Right kidney (tissue), 1 donor: ENCODE measurements at regions not wholly inside any gene's neighbourhood (a gene's known extent, or its start where the extent isn't known, plus 50 kb on each side); places are given as distances from the start of the nearest gene placed in this dataset.
"Not testable (repeated sequence)": the region's sequence is repeated elsewhere in the genome, so short reads cannot be mapped to it uniquely, and the experiment has no call there.

Experiments used
- DNase-seq: peaks from one replicate; pipeline ENCODE4 v3.0.0-alpha.2; 2016

DNA sequence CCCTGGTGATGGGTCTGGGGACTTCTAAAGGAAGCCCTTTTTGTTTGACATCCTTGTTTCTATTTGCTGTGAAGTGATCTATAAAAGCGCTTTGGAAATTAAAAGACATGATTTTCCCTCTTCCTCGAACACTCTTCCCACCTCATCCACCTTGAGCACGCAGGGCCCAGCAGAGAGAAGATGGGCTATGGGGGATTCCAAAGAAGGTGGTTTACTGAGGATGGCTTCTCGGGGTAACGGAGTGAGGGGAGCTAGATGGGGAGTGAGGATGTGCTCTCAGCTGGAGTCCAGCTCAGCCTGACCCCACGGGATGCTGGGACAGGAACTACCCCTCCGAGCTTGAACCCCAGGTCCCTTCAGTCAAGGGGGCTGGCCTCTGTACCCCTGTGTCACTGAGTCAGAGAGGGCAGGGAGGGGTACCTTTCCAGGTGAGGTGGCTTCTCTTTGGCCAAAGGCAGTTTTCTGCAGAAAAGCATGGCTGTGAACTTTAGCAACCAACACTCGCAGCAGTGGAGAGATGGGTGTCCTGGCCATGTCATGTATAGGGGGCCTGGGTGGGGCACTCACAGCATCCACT, 180.7 kb upstream of the SMAD3 start:
- no peak for DNase-seq

DNA sequence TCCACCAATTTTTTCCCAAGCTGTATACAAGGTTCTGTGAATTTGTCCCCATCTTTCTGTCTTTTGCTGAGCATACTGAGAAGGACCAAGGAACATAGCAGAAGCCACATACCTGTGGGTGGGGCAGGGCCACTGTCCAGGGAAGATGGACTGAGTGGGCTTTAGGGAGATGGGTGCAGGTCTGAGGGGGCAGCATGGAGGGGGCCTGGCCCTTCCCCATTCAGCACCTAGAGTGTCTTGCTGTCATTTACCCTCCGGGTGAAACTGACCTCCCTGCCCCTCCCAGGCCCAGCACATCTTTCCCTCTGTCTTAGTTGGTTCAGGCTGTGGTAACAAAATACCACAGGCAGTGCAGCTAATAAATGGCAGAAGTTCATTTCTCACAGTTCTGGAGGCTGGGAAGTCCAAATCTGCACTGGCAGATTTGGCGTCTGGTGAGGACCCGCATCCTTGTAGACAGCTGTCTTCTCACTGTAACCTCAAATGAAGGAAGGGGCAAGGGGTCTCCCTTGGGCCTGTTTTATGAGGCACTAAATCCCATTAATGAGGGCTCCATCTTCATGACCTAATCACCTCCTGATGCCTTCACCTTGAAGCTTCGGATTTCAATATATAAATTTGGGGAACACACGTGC, 180.0 kb upstream of the SMAD3 start:
- no peak for DNase-seq

DNA sequence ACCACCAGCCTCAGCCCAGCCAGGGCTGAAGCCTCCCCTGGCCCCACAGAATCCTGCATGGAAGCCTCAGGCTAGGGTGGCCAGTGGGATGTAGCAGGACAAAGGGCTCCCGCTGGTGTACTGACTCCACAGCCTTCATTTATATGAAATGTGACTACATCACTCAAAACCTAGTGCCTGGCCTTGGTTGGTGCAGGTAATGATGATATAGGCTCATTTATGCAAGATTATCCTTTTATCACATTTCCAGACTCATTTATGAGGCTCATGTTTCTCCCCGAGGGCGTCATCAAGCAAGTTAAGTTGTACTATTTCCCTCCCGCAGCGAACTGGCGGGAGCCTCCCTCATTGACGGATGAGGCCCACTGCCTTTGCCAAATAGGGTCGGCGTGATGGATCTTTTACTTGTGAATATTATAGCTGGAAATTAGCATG, 179.1 kb upstream of the SMAD3 start:
- DNase-seq: no peak

DNA sequence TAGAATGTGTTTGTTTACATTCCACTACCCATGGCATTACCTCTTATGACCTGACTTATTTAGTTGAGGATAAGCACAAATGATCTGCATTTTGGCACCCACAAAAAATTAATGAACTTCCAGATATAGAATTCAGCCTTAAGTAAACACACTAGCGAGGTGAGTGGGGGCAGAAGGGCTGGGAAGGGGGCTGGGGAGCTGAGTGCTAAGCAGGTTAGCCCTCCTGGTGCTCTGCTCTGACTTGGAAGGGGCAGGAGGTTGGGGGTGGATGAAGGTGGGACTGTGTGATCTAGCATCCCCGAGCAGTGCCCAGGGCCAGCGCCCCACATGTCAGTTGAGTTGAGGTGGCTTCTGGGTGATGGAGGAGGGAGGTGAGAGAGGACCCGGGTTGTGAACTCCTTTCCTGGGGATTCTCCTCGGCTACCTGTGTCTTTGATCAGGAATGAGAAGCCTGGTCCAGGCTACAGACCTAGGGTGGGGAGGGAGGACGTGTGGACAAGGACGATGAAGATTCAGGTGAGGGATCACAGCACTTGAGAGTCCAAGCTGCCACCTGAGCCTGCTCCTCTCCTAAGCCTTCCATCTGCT, 178.6 kb upstream of the SMAD3 start:
- DNase-seq: no peak

DNA sequence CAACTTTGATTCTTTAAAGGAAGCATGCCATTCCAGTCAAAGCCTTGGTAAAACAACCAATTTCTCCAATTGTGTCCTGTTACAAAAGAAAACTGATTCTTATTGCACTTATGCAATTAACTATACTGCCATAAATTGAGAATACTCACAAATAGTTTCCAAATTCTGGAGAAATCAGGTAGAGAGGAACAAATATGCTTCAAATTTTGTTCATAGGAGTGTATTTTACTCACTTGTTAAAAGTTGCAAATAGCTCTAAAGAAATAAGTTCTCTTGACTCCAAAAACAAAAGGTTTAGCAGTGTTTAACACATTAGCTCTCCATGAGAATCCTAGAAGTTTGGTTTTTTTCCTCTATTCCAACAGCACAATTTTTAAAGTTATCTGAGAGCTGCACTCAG, 176.1 kb upstream of the SMAD3 start:
- DNase-seq: not testable (repeated sequence)

DNA sequence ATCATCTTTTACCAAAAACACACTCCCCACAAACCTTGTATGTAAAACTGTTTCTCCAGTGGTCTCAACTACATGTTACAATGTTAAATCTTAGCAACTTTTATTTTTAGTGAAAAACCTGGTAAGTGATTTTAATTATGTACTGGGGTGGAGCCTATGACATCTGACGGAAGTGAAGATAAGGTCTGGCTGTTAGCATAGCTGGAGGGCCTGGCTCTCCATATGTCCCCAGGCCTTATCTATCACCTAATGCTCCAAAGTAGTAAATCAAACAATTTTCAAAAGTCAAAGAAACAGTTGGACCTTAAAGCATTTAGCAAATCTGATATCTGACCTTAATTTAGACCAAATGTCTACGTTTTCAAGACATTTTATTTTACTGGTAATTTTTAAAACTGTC, 173.6 kb upstream of the SMAD3 start:
- no peak for DNase-seq

DNA sequence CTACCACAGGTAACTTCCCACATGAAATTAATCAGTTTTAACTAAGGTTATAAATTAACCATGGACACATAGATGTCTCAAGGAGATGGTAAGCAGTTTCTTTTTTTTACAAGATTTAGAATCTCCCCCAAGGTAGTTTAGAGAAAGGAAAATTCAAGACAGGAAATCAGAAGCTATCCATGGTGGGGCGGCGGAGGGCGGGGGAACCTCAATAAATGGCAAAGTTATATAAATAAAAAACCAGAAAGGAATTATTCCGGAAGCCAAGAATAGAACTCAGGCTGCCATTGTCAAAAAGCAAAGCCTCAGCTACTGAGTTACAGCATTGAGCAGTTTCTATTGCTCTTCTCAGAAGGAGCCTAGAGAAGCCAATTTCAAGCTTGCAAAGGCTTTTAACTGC, 172.1 kb upstream of the SMAD3 start:
- no peak for DNase-seq

DNA sequence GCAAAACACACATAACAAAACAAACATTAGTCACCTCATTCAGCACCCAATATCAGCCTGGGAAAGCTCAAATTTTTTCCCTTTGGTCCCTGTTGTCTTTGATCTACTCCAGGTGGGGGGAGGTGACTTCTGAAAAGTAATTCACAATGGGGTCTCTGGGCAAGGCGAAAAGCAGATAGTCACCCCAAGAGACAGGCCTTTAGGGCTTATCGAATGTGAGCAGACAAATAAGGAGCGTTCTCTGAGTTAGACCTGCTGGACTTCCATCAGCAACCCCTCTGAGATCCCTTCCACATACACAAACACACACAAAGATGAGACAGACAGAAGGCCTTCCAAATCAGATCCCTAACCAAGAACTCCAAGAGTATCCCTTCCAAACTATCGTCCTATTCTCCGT, 171.0 kb upstream of the SMAD3 start:
- DNase-seq: no peak

DNA sequence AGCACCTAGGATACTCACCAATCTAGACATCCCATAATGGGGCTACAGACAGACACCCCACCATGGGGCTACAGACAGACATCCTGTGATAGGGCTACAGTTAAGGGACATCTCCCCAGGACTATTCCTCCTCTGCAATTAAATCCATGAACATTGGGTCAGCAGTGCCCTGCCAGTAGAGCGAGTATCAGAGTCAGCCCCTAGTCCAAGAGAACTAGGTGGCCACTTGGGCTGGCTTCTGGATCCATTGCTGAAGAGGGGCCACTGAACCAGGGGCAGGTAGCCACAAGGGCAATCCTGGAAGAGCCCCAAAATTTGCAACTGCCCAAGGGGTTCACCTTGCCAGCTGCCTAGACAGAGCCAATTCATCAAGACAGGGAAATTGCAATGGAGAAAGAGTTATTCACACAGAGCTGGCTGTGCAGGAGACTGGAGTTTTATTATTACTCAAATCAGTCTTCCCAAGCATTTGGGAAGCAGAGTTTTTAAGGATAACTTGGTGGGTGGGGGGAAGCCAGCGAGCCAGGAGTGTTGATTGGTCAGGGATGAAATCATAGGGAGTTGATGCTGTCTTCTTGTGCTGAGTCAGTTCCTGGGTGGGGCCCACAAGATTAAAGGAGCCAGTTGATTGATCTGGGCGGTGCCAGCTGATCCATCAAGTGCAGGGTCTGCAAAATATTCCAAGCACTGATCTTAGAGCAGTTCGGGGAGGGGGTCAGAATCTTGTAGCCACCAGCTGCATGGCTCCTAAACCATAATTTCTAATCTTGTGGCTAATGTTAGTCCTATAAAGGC, 170.2 kb upstream of the SMAD3 start:
- DNase-seq: no peak

DNA sequence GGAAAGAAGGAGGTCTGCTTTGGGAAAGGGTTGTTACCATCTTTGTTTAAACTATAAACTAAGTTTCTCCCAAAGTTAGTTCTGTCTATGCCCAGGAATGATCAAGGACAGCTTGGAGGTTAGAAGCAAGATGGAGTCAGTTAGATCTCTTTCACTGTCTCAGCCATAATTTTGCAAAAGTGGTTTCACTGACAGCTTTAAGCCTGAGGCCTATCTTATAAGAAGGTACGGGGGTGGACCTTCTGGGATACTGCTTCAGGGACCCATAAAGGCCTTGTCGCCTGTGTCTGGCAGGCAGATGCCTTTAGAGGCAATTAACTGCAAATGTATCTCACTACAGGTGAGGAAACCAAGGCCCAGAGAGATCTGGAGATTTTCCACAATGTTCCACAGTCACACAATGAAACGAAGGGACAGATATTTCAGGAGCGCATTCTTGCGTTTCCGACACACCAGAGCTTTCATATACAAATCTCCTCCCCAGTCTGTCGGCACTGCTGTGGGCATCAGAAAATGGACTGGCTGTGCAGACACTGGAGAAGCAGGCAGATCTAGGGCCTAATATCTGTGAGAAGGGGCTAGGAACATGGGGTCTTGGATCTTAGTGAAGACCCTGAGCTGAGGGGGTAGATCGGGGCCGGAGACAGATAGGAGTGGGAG, 169.5 kb upstream of the SMAD3 start:
- DNase-seq: no peak

DNA sequence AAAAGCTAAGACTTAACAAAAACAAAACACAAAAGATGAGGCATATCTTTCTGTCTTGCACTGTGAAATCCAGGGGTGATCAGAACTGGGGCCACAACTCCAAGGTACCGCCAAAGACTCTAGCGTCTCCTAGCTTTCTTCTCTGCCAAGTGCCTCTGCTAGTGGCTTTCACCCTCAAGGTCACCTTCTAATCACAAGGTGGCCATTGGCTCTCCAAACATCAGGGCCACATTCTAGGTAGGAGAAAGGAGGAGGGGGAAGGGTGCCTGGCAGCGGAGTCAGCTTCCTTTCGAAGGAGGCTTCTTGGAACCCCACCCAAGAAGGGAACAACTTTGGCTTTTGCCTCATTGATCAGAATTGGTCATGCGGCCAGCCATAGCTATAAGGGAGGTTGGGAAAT, 168.8 kb upstream of the SMAD3 start:
- no peak for DNase-seq

DNA sequence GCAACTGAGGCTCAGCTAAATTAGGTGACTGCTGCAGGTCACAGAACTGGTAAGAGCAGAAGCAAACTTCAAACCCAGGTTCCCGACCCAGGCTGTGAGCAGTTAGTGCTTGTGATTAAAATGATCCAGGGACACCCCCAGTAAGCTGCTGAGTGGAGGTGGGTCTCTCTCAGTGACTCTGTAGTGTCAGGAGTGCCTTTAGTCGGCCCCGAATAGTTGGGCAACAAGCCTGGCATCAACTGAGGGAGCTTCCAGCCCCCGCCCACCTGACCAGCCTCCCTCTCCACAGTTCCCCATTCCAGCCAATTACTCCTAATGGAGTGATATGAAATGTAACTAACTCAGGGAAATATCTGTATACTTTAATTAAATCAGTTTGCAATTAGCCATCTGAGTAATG, 168.0 kb upstream of the SMAD3 start:
- DNase-seq: no peak

DNA sequence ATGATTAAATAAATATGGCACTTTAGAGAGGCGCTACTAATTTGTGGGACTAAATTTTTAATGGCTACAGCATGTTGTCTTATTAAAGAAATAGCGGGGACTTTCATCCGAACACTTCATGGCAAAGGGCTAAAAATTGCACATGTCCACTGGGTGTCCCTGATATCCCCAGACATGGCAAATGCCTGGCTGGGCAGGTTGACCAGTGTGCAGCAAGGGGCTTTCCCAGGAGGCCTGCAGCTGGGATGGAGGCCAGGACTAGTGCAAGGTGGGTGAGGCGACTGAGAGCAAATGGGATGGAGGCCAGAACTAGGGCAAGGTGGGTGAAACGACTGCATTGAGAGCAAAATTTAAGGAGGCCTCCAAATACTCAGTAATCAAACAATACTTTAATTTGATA, 167.4 kb upstream of the SMAD3 start:
- no peak for DNase-seq

DNA sequence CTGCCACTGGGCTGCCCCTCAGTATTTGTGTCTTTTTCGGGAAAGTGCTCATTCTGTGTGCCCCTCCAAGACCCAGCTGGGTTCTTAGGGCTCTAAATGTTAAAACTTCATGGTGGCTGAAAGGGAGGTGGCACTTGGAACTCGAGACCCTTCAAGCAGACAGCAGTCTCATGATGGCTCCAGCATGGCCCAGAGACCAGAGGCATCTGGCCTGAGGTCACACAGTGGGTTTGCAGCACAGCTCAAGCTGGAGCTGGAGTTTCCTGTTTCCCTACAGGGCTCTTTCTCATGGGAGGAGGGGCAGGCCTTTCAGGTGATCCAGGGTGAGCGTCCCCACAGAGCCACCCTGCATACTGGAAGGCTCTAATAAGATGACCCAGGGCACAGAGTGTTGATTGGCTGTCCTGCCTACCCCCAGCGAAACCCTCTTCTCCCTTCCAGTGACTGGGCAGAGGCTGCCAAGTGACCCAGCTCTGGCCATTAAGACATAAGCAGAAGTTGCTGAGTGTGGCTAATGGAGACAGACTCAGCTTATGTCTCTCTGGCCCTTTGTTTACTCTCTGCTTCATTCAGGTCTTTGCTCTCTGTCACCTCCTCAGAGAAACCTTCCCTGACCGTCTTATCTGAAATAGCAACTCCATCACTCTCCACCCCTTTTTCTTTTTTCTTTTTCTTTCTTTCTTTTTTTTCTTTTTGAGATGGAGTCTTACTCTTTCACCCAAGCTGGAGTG, 166.6 kb upstream of the SMAD3 start:
- DNase-seq: no peak

DNA sequence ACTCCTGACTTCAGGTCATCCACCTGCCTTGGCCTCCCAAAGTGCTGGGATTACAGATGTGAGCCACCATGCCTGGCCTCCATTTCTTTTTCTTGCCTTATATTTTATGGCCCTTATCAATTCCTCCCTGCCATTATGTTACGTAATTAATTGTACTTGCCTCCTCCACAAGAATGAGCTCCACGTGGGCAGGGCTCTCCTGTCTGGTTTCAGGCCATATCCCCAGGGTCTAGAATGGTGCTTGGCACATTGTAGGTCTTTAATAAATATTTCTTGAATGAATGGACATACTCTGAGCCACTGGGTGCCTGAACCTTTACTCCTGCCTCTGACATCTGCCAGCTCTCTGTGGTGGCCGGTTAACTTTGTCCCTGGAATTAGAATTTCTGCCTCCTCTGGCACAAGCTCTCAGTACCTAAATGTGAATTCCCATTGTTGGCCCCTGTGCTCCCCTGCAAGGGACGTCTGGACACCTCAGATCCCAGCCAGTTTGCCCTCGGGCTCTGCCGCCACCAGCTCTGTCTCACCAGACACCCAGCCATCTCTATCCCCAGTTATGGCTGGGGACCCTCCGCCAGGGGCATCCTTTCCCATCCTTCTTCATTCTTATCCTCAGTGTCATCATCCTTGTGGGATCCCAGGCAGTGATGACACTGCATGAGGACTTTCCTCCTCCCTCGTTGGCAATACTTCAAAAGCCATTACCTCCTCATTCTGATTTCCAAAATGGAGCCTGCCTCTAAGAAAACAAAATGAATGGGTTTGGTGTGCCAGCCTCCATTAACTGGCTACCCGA, 165.6 kb upstream of the SMAD3 start:
- no peak for DNase-seq

DNA sequence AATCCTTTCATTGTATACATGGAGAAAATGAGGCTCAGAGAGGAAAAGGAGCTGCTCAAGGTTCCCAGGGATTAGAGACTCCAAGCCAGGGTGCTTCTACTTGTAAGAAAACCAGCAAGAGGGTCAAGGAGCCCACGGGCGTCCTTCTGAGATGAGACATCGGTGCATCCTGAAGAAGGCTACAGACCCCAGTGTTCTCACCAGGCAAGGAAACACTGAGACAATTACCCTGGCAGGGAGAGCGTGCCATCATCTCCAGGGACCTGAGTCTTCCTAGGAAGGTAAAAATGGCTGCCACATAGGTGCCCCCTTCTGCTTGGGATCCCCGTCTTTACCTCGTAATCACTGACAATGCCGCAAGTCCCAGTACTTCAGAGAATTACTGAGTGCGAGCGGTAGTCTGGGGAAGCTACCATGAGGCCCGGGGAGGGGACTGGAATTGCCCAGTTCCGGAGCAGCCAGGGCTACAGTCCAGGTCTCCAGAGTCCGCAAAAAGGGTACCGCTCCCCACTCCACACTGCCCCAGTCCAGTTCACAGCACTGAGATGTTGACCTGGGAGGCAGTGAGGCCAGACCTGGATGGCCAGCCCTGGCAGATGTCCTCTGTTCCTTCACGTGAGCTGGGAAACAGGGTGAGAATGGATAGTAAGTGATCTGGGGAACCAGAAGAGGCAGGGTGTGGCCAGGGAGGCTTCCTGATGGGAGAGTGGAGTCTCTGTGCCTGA, 164.7 kb upstream of the SMAD3 start:
- DNase-seq: no peak

DNA sequence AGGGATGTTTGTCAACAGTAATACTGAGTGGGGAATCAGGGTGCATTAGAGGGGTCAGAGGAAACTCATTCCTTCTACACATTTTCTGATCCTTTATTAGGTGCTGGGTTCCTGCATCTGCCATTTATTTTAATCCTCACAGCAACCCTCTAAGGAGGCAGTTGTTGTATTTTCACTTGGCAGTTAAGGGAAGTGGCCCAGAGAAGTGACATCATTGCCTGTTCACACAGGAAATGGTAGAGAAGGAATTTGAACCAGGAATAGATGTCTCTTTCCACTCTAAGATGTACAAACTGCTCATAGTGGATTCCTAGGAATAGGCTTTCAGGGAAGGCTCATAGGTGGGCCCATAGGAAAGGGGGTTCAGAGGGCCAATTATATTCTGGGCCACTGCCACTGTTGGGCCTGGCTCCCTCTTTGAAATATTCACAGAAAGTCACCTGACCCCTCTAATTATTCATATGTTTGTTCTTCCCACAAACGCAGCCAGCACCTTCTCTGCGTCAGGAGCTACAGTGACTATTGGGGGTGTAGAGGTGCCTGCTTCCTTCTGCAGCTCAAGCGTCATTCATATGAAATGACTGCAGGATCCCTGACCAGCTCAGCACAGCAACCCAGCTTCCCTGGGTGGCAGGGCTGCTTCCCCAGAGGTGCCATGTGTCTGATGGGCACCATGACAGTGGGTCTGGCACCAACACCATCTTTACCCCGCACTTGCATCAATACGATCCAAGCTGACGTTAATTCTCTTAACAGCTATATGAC, 163.9 kb upstream of the SMAD3 start:
- no peak for DNase-seq

DNA sequence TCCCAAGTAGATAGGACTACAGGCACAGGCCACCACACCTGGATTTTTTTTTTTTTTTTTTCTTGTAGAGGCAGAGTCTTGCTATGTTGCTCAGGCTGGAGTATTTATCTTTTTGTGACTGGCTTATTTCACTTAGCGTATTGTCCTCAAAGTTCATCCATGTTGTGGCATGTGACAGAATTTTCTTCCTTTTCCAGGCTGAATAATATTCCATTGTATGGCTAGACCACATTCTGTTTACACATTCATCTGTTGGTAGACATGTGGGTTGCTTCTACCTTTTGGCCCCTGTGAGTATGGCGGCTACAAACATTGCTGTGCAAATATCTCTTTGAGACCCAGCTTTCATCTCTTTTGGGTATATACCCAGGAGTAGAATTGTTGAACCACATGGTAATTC, 160.2 kb upstream of the SMAD3 start:
- DNase-seq: no peak

DNA sequence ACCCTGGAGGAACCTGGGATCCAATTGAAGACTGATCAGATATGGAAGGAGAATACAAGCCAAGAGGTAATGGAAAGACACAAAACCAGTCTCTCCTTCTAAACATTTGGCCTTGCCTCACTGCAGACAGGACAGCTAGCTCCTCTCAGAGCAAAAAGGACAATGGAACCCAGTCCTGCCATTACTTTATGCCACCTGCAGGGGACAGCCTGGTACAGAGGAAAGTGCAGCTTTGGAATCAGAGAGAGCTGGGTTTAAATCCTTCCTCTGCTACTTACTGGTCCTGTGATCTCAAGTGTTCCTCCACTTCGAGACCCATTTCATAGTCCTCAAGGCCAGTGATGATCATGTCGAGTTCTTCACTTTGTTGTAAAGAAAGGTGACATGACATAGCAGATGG, 159.4 kb upstream of the SMAD3 start:
- no peak for DNase-seq
